ENCODE measurements at regions not wholly inside any gene's neighbourhood (a gene's known extent, or its start where the extent isn't known, plus 50 kb on each side); places are given as distances from the start of the nearest gene placed in this dataset.
A peak's percentile ranks its signal among the peaks of the same experiment; 100 is the strongest.

- FAIRE-seq (no peak), DNase-seq (ENCODE audit: low read depth) (peak; percentile 6)
- Histone ChIP-seq H3K4me3 (ENCODE audit: insufficient read depth, low read depth, low read length) (peak overlapping the region; percentile 79), H3K27ac (ENCODE audit: low read depth, low read length) (no peak overlapping the region), H3K4me1 (ENCODE audit: insufficient read depth, low read length) (peaks cover 3% of the 10 kb centered on the region), H3K9ac (ENCODE audit: low read length) (peak overlapping the region; percentile 71), H2AFZ (ENCODE audit: low read depth, low read length) (peak overlapping the region; percentile 93), H3K27me3 (ENCODE audit: insufficient read depth, low read length) (peaks cover 9% of the 10 kb centered on the region), H3K4me2 (ENCODE audit: low read length) (peak overlapping the region; percentile 95), H3K9me3 (ENCODE audit: insufficient read depth, low read depth, low read length) (no peaks in the 10 kb centered on the region), H3K36me3 (ENCODE audit: insufficient read depth, low read length) (no peaks in the 10 kb centered on the region), H3K79me2 (ENCODE audit: insufficient read depth, low read length) (no peaks in the 10 kb centered on the region), H4K20me1 (ENCODE audit: insufficient read depth, low read length) (no peaks in the 10 kb centered on the region)
- Mint-ChIP-seq H3K4me3 (ENCODE audit: unreplicated experiment) (peak overlapping the region; percentile 79), H3K27ac (ENCODE audit: unreplicated experiment) (no peak overlapping the region), H3K36me3 (ENCODE audit: low read depth, unreplicated experiment) (no peaks in the 10 kb centered on the region), H3K4me1 (ENCODE audit: low read depth, unreplicated experiment) (peaks cover 7% of the 10 kb centered on the region), H3K9me3 (ENCODE audit: unreplicated experiment) (peaks cover 6% of the 10 kb centered on the region), H3K27me3 (ENCODE audit: low read depth, unreplicated experiment) (peaks cover 13% of the 10 kb centered on the region)
- TF ChIP-seq EZH2 (IDR thresholded peaks at IDR 0.05; ENCODE audit: insufficient read depth, low read length) (no peak), CTCF (IDR thresholded peaks at IDR 0.05; ENCODE audit: insufficient read depth, low read depth, low read length) (no peak)
Measured at GRCh38 chr12:77324416-77324762, 259.0 kb upstream of the E2F7 start.

GRCh38 chr12:77323788-77324415 lies 258.5 kb upstream of the E2F7 start:
- Histone ChIP-seq H3K36me3 (ENCODE audit: insufficient read depth, low read length) (no peaks in the 10 kb centered on the region), H2AFZ (ENCODE audit: low read depth, low read length) (no peak overlapping the region), H3K4me3 (ENCODE audit: insufficient read depth, low read depth, low read length) (no peak overlapping the region), H4K20me1 (ENCODE audit: insufficient read depth, low read length) (no peaks in the 10 kb centered on the region), H3K4me1 (ENCODE audit: insufficient read depth, low read length) (peaks cover 3% of the 10 kb centered on the region), H3K9me3 (ENCODE audit: insufficient read depth, low read depth, low read length) (no peaks in the 10 kb centered on the region), H3K79me2 (ENCODE audit: insufficient read depth, low read length) (no peaks in the 10 kb centered on the region), H3K9ac (ENCODE audit: low read length) (no peak overlapping the region), H3K27me3 (ENCODE audit: insufficient read depth, low read length) (peaks cover 9% of the 10 kb centered on the region), H3K4me2 (ENCODE audit: low read length) (peak overlapping the region; percentile 95), H3K27ac (ENCODE audit: low read depth, low read length) (no peak overlapping the region)
- TF ChIP-seq CTCF (IDR thresholded peaks at IDR 0.05; ENCODE audit: insufficient read depth, low read depth, low read length) (no peak), EZH2 (IDR thresholded peaks at IDR 0.05; ENCODE audit: insufficient read depth, low read length) (no peak)
- DNase-seq (ENCODE audit: low read depth), result no peak
- H3K27me3 Mint-ChIP-seq (ENCODE audit: low read depth, unreplicated experiment), result peaks cover 13% of the 10 kb centered on the region
- no peaks in the 10 kb centered on the region for H3K36me3 Mint-ChIP-seq (ENCODE audit: low read depth, unreplicated experiment)
- no peak for FAIRE-seq
- peak overlapping the region; percentile 79 for H3K4me3 Mint-ChIP-seq (ENCODE audit: unreplicated experiment)
- H3K9me3 Mint-ChIP-seq (ENCODE audit: unreplicated experiment), result peaks cover 6% of the 10 kb centered on the region
- H3K4me1 Mint-ChIP-seq (ENCODE audit: low read depth, unreplicated experiment), result peaks cover 7% of the 10 kb centered on the region
- H3K27ac Mint-ChIP-seq (ENCODE audit: unreplicated experiment), result no peak overlapping the region

GRCh38 chr12:77319166-77319565 lies 253.8 kb upstream of the E2F7 start:
- H3K79me2 ChIP-seq (ENCODE audit: insufficient read depth, low read length), result no peaks in the 10 kb centered on the region
- H3K4me2 ChIP-seq (ENCODE audit: low read length), result no peak overlapping the region
- Mint-ChIP-seq H3K4me3 (ENCODE audit: unreplicated experiment) (no peak overlapping the region), H3K4me1 (ENCODE audit: low read depth, unreplicated experiment) (peaks cover 2% of the 10 kb centered on the region), H3K36me3 (ENCODE audit: low read depth, unreplicated experiment) (no peaks in the 10 kb centered on the region), H3K9me3 (ENCODE audit: unreplicated experiment) (peaks cover 3% of the 10 kb centered on the region), H3K27me3 (ENCODE audit: low read depth, unreplicated experiment) (peaks cover 5% of the 10 kb centered on the region), H3K27ac (ENCODE audit: unreplicated experiment) (no peak overlapping the region)
- FAIRE-seq, result no peak
- H3K4me1 ChIP-seq (ENCODE audit: insufficient read depth, low read length), result no peaks in the 10 kb centered on the region
- H2AFZ ChIP-seq (ENCODE audit: low read depth, low read length), result no peak overlapping the region
- no peaks in the 10 kb centered on the region for H4K20me1 ChIP-seq (ENCODE audit: insufficient read depth, low read length)
- no peaks in the 10 kb centered on the region for H3K36me3 ChIP-seq (ENCODE audit: insufficient read depth, low read length)
- H3K9me3 ChIP-seq (ENCODE audit: insufficient read depth, low read depth, low read length), result no peaks in the 10 kb centered on the region
- H3K9ac ChIP-seq (ENCODE audit: low read length), result no peak overlapping the region
- DNase-seq (ENCODE audit: low read depth), result no peak
- no peak overlapping the region for H3K4me3 ChIP-seq (ENCODE audit: insufficient read depth, low read depth, low read length)
- H3K27me3 ChIP-seq (ENCODE audit: insufficient read depth, low read length), result no peaks in the 10 kb centered on the region
- H3K27ac ChIP-seq (ENCODE audit: low read depth, low read length), result no peak overlapping the region
- TF ChIP-seq EZH2 (IDR thresholded peaks at IDR 0.05; ENCODE audit: insufficient read depth, low read length) (no peak), CTCF (IDR thresholded peaks at IDR 0.05; ENCODE audit: insufficient read depth, low read depth, low read length) (no peak)

All from astrocyte (in vitro differentiated cells and primary cell).